ENCODE measurements at regions not wholly inside any gene's neighbourhood (a gene's known extent, or its start where the extent isn't known, plus 50 kb on each side); places are given as distances from the start of the nearest gene placed in this dataset.
"Not testable (repeated sequence)": the region's sequence is repeated elsewhere in the genome, so short reads cannot be mapped to it uniquely, and the experiment has no call there.

- DNase-seq: no peak
These were observed 76.1 kb downstream of the C9orf50 start for GRCh38 chr9:129544761-129545160.

GRCh38 chr9:129542741-129543140 is 78.2 kb downstream of the C9orf50 start:
- DNase-seq: no peak

- no peak for DNase-seq
These were observed 79.6 kb downstream of the C9orf50 start for GRCh38 chr9:129541270-129541669.

- no peak for DNase-seq
These were observed 81.5 kb downstream of the C9orf50 start for GRCh38 chr9:129539446-129539845.

GRCh38 chr9:129531860-129532402 is 89.0 kb downstream of the C9orf50 start:
- not testable (repeated sequence) for DNase-seq

- DNase-seq: not testable (repeated sequence)
These were observed 92.9 kb downstream of the C9orf50 start for GRCh38 chr9:129527955-129528354.

- DNase-seq: peak; percentile 66
These were observed 95.2 kb downstream of the C9orf50 start for GRCh38 chr9:129525656-129526196.

GRCh38 chr9:129524582-129525270 is 96.2 kb downstream of the C9orf50 start:
- DNase-seq: no peak

- DNase-seq: no peak
These were observed 96.8 kb downstream of the C9orf50 start for GRCh38 chr9:129523943-129524581.

GRCh38 chr9:129522351-129522750 is 98.5 kb downstream of the C9orf50 start:
- DNase-seq: no peak

GRCh38 chr9:129520082-129520481 is 100.8 kb downstream of the C9orf50 start:
- no peak for DNase-seq

GRCh38 chr9:129518074-129518473 is 102.8 kb downstream of the C9orf50 start:
- DNase-seq: no peak

GRCh38 chr9:129517006-129517405 is 103.9 kb downstream of the C9orf50 start:
- no peak for DNase-seq

GRCh38 chr9:129514891-129515290 is 106.0 kb downstream of the C9orf50 start:
- DNase-seq: no peak

- no peak for DNase-seq
These were observed 106.4 kb downstream of the C9orf50 start for GRCh38 chr9:129514497-129514867.

- DNase-seq: no peak
These were observed 106.9 kb downstream of the C9orf50 start for GRCh38 chr9:129513856-129514496.

- no peak for DNase-seq
These were observed 107.6 kb downstream of the C9orf50 start for GRCh38 chr9:129513282-129513681.

GRCh38 chr9:129511285-129511900 is 109.5 kb downstream of the C9orf50 start:
- no peak for DNase-seq

- DNase-seq: no peak
These were observed 111.4 kb downstream of the C9orf50 start for GRCh38 chr9:129509533-129509928.

GRCh38 chr9:129507805-129508204 is 113.1 kb downstream of the C9orf50 start:
- DNase-seq: no peak

GRCh38 chr9:129506892-129507291 is 114.0 kb downstream of the C9orf50 start:
- DNase-seq: no peak

GRCh38 chr9:129506041-129506440 is 114.9 kb downstream of the C9orf50 start:
- DNase-seq: no peak

GRCh38 chr9:129505270-129505902 is 115.5 kb downstream of the C9orf50 start:
- DNase-seq: no peak

All from NCI-H526 treated with DMSO at 0.1 percent for 48 hours (cell line).